GM21515 (cell line): ENCODE measurements at regions not wholly inside any gene's neighbourhood (a gene's known extent, or its start where the extent isn't known, plus 50 kb on each side); places are given as distances from the start of the nearest gene placed in this dataset.

Experiments used
- ATAC-seq: cut with Tn5 transposase; IDR thresholded peaks from one replicate; pipeline ENCODE4 v1.9.1; 2021; ENCODE audit not compliant: unreplicated experiment

- no peak for ATAC-seq
These were observed 56.0 kb downstream of the PLK2 start for GRCh38 chr5:58403822-58404433.

- no peak for ATAC-seq
These were observed 58.2 kb downstream of the PLK2 start for GRCh38 chr5:58401701-58402100.

DNA sequence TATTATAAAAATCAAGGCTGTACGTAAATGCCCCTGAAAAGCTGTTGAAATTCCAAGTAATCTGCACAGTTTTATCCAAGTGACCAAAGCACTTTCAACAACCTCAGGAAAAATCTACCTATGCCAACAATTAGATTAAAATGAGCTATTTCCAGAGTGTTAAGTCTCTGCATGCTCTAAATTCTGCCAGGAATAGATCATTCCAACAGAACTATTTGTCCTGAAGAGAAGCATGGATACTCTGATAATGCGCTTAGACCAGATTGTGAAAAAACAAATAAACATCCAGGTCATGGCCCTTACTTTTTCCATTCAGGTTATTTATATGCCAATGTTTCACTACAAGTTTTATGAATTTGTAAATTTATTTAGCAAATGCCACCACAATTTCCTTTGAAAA is 59.1 kb downstream of the PLK2 start:
- ATAC-seq = no peak

- no peak for ATAC-seq
These were observed 59.9 kb downstream of the PLK2 start for GRCh38 chr5:58399951-58400350.

DNA sequence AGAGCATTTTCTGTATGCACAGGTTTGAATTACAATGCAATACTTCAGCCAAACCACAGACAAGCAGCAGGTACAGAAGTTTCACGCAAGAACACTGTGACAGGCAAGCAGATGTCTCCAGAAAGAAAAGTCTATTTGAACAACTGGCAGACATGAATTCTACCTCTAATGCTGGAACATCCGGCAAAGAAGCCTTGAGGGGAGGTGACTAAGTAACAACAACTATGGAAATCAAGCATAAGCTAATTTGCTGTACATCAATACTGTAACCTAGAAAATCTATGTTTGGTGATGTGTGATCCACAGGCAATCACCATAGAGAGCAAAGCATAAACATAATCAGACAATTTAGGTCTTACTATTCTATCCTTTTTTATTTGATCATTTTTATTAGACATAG is 65.5 kb downstream of the PLK2 start:
- no peak for ATAC-seq

DNA sequence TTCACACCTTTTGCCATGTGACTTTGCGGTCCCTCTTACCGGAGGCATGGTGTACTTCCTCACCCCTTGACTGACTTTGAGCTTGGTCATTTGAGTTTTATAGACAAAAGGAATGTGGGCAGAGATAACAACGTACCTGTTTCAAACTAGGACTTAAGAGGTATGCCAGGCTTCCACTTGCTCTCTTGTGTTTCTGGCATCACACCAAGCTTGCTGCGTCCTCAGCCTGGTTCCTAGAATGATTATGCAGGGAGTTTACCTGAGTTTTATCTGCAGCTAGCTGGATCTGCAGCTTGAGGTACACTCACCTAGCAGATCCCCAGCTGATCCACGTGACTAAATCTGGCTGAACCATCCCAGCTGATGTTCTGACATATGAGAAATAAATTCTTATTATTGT is 66.2 kb downstream of the PLK2 start:
- ATAC-seq = no peak

GRCh38 chr5:58392496-58392895 is 67.4 kb downstream of the PLK2 start:
- ATAC-seq = no peak

- no peak for ATAC-seq
These were observed 76.4 kb downstream of the PLK2 start for GRCh38 chr5:58383448-58383847.

- no peak for ATAC-seq
These were observed 77.8 kb downstream of the PLK2 start for GRCh38 chr5:58382131-58382534.

DNA sequence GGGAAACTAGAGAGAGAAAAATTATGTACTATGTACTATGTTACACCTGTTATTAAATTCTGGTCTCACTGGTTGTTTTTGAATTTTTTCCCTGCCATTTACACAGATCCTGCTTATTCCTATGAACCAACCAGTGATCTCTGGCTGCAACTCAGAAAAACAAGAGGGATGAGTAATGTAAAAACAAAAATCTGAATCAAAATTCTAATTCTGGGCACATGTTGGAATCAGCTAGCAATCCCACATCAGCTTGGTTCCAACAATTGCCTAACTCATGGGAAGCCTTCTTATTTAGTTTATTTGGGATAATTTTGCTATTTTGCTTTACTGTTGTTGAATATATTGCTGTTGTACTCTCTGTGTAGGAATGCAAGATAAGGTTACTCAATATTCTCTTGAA is 78.3 kb downstream of the PLK2 start:
- ATAC-seq = no peak

DNA sequence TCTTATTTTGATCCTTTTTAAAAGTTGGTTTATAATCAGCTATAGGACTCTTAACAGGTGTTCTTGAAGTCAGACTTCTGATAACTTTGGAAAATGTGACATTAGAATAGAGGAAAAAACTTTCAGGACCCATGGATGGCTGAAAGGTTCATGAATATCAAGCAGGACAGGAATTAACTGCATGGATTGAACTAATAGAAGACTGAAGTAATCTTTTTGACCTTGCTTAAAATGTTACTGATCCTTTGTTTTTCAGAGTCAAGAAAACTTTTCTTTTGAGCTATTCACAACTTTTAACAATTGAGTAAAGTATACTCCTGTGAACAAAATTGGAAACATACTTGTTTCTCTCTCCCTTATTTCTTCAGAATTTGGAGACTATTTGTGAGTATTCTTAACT is 79.2 kb downstream of the PLK2 start:
- no peak for ATAC-seq

DNA sequence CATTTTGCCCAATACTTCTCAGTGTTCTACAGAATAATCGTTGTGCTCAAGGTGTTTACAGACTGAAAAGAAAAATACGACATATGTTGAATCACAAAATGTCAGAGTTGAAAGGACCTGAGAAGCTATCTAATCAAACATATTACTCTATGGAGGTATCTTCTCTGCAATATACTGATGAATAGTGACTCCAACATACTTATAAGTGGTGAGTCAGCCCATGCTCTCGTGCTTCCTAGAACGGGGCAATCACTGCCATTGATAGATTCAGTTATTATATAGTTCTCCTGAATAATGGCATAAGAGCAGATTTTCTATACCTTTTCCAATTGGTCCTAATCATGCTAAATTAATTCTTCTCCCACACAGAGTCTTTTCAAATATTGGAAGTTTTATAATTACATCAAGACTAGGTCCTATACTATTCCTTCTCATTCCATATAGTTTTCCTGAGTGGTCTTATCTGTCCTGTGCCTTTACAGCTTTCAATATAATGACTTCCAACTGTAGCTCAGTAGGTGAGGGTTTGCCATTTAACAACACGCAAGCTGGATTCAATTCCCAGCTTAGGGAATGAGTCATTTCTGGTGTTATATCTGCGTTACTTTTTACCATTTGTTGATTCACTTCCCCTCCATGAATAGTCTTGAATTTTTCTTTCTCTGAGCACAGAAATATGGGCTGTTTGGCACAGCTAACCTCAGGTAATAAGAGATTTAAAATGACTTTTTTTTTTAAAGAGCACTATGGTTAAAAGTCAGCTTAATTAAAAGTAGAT is 81.1 kb downstream of the PLK2 start:
- no peak for ATAC-seq

DNA sequence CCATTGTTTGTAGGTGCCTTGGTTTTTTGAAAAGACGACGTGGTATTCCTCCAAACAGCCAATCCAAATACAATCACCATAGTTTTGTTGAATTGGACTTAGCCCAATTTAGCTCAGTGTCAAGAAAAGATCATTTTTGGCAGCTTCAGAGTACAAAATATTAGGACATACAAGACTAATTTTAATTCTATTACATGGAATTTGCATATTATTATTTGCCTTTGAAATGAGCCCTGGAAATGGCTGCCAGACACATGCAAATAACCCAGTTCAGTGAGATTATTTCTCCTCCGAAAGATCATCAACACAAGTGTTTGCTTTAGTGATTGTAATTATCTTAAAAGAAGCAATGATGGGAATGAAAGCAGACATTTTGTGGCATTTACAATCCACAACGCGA is 89.3 kb downstream of the PLK2 start:
- ATAC-seq = no peak

DNA sequence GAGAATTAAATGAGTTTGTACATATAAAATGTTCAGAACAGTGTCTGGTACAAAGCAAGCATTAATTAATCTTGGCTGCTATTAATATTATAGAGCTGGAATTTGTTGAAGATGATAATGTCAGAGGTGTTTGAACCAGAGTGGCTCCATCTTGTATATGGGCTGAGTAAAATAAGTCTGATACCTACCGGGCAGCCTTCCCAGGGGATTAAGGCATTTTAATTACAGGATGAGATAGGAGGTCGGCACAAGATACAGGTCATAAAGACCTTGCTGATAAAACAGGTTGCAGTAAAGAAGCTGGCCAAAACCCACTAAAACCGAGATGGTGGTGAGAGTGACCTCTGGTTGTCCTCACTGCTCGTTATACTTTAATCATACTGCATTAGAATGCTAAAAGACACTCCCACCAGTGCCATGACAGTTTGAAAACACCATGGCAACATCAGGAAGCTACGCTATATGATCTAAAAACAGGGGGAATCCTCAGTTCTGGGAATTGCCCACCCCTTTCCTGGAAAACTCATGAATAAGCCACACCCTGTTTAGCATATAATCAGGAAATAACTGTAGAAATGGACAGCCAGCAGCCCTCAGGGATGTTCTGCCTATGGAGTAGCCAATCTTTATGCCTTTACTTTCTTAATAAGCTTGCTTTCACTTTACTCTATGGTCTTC is 90.2 kb downstream of the PLK2 start:
- no peak for ATAC-seq

- ATAC-seq = no peak
These were observed 93.4 kb downstream of the PLK2 start for GRCh38 chr5:58366461-58366860.

- ATAC-seq = no peak
These were observed 94.1 kb downstream of the PLK2 start for GRCh38 chr5:58365791-58366190.

DNA sequence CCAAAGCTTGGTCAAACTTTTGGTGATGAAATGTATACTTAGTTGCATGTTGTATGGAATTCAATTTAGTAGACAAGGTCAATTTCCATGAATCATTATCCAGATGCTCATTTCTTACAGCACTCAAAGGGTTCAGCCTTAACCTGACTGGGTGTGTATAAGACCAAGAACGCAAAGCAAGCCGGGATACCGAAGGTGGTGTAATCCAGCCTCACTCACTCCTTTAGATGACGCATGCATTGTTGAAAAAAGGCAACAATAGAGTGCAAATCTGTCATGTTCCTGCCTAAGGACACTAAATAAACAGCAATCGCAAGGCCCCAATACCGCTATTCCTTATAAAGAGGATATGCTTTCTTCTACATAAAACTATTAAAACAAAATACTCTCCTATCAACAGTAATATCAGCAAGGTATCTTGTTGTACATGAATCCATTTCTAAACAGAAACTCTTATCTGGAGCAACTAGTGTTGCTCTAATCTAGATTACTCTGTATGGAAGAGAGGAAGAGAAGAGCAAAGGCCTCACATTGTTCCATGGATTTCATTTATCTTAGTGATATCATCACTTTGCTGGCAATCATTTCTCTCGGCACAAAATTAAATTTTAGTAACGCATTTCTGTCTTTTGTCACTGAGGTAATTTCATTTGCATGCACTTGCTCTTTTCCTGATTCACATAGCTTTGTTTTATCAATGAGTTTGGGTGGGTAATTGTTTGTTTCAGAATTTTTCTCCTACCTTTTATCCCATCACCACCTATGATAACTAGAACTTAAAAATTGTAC is 96.2 kb downstream of the PLK2 start:
- ATAC-seq = no peak

- no peak for ATAC-seq
These were observed 97.8 kb downstream of the PLK2 start for GRCh38 chr5:58362135-58362534.

- no peak for ATAC-seq
These were observed 99.1 kb downstream of the PLK2 start for GRCh38 chr5:58360794-58361193.

- no peak for ATAC-seq
These were observed 99.9 kb downstream of the PLK2 start for GRCh38 chr5:58359981-58360380.

- ATAC-seq = no peak
These were observed 101.2 kb downstream of the PLK2 start for GRCh38 chr5:58358501-58359178.
